Activated CD4-positive, alpha-beta T cell treated with anti-CD3 and anti-CD28 coated beads for 24 hours (primary cell): ENCODE measurements at regions not wholly inside any gene's neighbourhood (a gene's known extent, or its start where the extent isn't known, plus 50 kb on each side); places are given as distances from the start of the nearest gene placed in this dataset.
A peak's percentile ranks its signal among the peaks of the same experiment; 100 is the strongest.
"Not testable (repeated sequence)": the region's sequence is repeated elsewhere in the genome, so short reads cannot be mapped to it uniquely, and the experiment has no call there.

Experiments used
- DNase-seq, 2 donors: peaks; one replicate each; pipeline ENCODE4 v3.0.0-alpha.2; 2020; ENCODE audit warnings: low read depth in 2 of 2

- no peak for DNase-seq
Measured at GRCh38 chr7:155377071-155377837, 79.6 kb downstream of the INSIG1 start.

- no peak for DNase-seq
Measured at GRCh38 chr7:155377838-155378579, 79.9 kb upstream of the EN2 start.

- DNase-seq, result no peak
Measured at GRCh38 chr7:155378580-155378934, 79.4 kb upstream of the EN2 start.

- no peak for DNase-seq
Measured at GRCh38 chr7:155378959-155379871, 78.7 kb upstream of the EN2 start.

GRCh38 chr7:155380221-155380861 is 77.6 kb upstream of the EN2 start:
- peak; percentile 64 to 68 for DNase-seq

GRCh38 chr7:155380976-155381851 is 76.7 kb upstream of the EN2 start:
- no peak for DNase-seq

GRCh38 chr7:155381852-155382801 is 75.8 kb upstream of the EN2 start:
- no peak for DNase-seq

- DNase-seq, result no peak
Measured at GRCh38 chr7:155382802-155383171, 75.1 kb upstream of the EN2 start.

- no peak for DNase-seq
Measured at GRCh38 chr7:155383756-155384491, 74.0 kb upstream of the EN2 start.

GRCh38 chr7:155384751-155385150 is 73.2 kb upstream of the EN2 start:
- DNase-seq, result no peak

GRCh38 chr7:155385182-155385581 is 72.7 kb upstream of the EN2 start:
- not testable (repeated sequence) for DNase-seq

GRCh38 chr7:155386608-155387007 is 71.3 kb upstream of the EN2 start:
- DNase-seq, result no peak

- no peak for DNase-seq
Measured at GRCh38 chr7:155387066-155387620, 70.8 kb upstream of the EN2 start.

- no peak for DNase-seq
Measured at GRCh38 chr7:155388561-155388960, 69.4 kb upstream of the EN2 start.

GRCh38 chr7:155391414-155391813 is 66.5 kb upstream of the EN2 start:
- no peak for DNase-seq

- DNase-seq, result no peak
Measured at GRCh38 chr7:155392726-155393570, 65.0 kb upstream of the EN2 start.

GRCh38 chr7:155394413-155394812 is 63.5 kb upstream of the EN2 start:
- DNase-seq, result no peak
